ENCODE measurements at regions not wholly inside any gene's neighbourhood (a gene's known extent, or its start where the extent isn't known, plus 50 kb on each side); places are given as distances from the start of the nearest gene placed in this dataset.

DNA sequence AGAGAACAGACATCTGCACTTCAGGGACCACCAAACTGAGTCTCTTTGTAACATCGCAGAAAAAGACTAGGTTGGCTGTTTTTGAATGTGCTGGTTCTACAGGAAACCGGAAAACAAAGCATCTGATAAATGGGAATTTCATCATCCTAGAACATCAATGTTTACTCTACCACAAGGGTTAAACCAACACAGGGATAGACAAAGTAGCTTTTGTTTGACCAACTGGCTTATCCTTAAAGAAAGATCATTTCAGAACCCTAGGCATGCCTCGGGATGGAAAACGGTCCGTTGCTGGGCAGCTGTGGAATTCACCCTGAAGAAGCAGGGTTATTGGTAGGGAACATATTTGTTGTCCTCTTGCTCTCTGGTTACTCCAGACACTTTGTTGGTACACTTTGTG is 2355.5 kb upstream of the AGA start (continued):
- TF ChIP-seq REST (IDR thresholded peaks at IDR 0.05; ENCODE audit: low read depth), result no peak

GRCh38 chr4:179803857-179804256 is 2361.6 kb upstream of the AGA start:
- no peak for ATAC-seq
- ChIA-PET CTCF (no interaction called here), RAD21 (ENCODE audit: low non-redundant PET in 1 of 2, low total read pairs in 2 of 2, uncharacterized antibody in 2 of 2, unreplicated experiment in 2 of 2) (no interaction called here), POLR2A (no interaction called here)
- Histone ChIP-seq H3K4me3 (replicated peaks in 1 of 2; ENCODE audit: low read depth in 1 of 2, low read length in 2 of 2) (no peak overlapping the region), H2AFZ (ENCODE audit: low read depth, low read length, poor library complexity, severe bottlenecking) (no peak overlapping the region), H3K27me3 (ENCODE audit: insufficient read depth, low read length) (no peaks in the 10 kb centered on the region), H3K27ac (ENCODE audit: low read depth, low read length) (no peak overlapping the region), H3K4me1 (ENCODE audit: control insufficient read depth in 1 of 2, insufficient read depth in 2 of 2, low read length in 2 of 2) (no peaks in the 10 kb centered on the region), H3K9ac (ENCODE audit: low read length) (no peak overlapping the region), H3K36me3 (ENCODE audit: control insufficient read depth in 1 of 2, insufficient read depth in 2 of 2, low read length in 2 of 2) (no peaks in the 10 kb centered on the region), H3K79me2 (ENCODE audit: insufficient read depth, low read length) (no peaks in the 10 kb centered on the region), H3K9me3 (ENCODE audit: control insufficient read depth in 1 of 2, insufficient read depth in 1 of 2, low read depth in 1 of 2, low read length in 2 of 2) (no peaks in the 10 kb centered on the region), H4K20me1 (ENCODE audit: insufficient read depth) (no peaks in the 10 kb centered on the region), H3K9me2 (ENCODE audit: insufficient read depth) (no peaks in the 10 kb centered on the region), H3K4me2 (ENCODE audit: low read length) (no peak overlapping the region)
- no peak for TF ChIP-seq EZH2 (IDR thresholded peaks at IDR 0.05)
- TF ChIP-seq JUND (IDR thresholded peaks at IDR 0.05), result no peak
- no peak for TF ChIP-seq SRF (IDR thresholded peaks at IDR 0.05; ENCODE audit: low read depth)
- no peak for TF ChIP-seq EGR1 (IDR thresholded peaks at IDR 0.05; ENCODE audit: low read depth)
- no peak for TF ChIP-seq CBX3 (IDR thresholded peaks at IDR 0.05; ENCODE audit: low read depth)
- TF ChIP-seq FOSL1 (IDR thresholded peaks at IDR 0.05; ENCODE audit: low read depth), result no peak
- TF ChIP-seq, protein P1, sequence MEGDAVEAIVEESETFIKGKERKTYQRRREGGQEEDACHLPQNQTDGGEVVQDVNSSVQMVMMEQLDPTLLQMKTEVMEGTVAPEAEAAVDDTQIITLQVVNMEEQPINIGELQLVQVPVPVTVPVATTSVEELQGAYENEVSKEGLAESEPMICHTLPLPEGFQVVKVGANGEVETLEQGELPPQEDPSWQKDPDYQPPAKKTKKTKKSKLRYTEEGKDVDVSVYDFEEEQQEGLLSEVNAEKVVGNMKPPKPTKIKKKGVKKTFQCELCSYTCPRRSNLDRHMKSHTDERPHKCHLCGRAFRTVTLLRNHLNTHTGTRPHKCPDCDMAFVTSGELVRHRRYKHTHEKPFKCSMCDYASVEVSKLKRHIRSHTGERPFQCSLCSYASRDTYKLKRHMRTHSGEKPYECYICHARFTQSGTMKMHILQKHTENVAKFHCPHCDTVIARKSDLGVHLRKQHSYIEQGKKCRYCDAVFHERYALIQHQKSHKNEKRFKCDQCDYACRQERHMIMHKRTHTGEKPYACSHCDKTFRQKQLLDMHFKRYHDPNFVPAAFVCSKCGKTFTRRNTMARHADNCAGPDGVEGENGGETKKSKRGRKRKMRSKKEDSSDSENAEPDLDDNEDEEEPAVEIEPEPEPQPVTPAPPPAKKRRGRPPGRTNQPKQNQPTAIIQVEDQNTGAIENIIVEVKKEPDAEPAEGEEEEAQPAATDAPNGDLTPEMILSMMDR (IDR thresholded peaks at IDR 0.05 in 2 of 3, conservative IDR thresholded peaks at IDR 0.05 in 1 of 3; ENCODE audit: borderline replicate concordance in 1 of 3, insufficient read depth in 1 of 3, low read depth in 2 of 3, low read length in 2 of 3), result no peak
- TF ChIP-seq ZFX (IDR thresholded peaks at IDR 0.05), result no peak
- TF ChIP-seq, protein P2, sequence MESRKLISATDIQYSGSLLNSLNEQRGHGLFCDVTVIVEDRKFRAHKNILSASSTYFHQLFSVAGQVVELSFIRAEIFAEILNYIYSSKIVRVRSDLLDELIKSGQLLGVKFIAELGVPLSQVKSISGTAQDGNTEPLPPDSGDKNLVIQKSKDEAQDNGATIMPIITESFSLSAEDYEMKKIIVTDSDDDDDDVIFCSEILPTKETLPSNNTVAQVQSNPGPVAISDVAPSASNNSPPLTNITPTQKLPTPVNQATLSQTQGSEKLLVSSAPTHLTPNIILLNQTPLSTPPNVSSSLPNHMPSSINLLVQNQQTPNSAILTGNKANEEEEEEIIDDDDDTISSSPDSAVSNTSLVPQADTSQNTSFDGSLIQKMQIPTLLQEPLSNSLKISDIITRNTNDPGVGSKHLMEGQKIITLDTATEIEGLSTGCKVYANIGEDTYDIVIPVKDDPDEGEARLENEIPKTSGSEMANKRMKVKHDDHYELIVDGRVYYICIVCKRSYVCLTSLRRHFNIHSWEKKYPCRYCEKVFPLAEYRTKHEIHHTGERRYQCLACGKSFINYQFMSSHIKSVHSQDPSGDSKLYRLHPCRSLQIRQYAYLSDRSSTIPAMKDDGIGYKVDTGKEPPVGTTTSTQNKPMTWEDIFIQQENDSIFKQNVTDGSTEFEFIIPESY (IDR thresholded peaks at IDR 0.05; ENCODE audit: extremely low read depth, insufficient replicate concordance, low read length), result no peak
- no peak for TF ChIP-seq EZH2phosphoT487 (IDR thresholded peaks at IDR 0.05; ENCODE audit: borderline replicate concordance)
- TF ChIP-seq SIN3A (IDR thresholded peaks at IDR 0.05; ENCODE audit: low read depth), result no peak
- TF ChIP-seq ELF1 (IDR thresholded peaks at IDR 0.05; ENCODE audit: borderline replicate concordance, low read depth), result no peak
- no peak for TF ChIP-seq SP1 (IDR thresholded peaks at IDR 0.05; ENCODE audit: low read depth)
- TF ChIP-seq TCF7L2 (IDR thresholded peaks at IDR 0.05; ENCODE audit: borderline replicate concordance, extremely low read depth, insufficient read depth, insufficient read length), result no peak
- TF ChIP-seq, protein P3, sequence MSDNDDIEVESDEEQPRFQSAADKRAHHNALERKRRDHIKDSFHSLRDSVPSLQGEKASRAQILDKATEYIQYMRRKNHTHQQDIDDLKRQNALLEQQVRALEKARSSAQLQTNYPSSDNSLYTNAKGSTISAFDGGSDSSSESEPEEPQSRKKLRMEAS (IDR thresholded peaks at IDR 0.05), result no peak
- no peak for TF ChIP-seq POLR2AphosphoS5 (IDR thresholded peaks at IDR 0.05; ENCODE audit: low read depth, low read length)
- no TSS peak for BruUV-seq (replicated peaks)
- DNase-seq (ENCODE audit: low read depth, low spot score), result no peak
- intact Hi-C loops (cut with micrococcal nuclease), result no loop called here

Measured in HCT116 (cell line).